ENCODE measurements at regions not wholly inside any gene's neighbourhood (a gene's known extent, or its start where the extent isn't known, plus 50 kb on each side); places are given as distances from the start of the nearest gene placed in this dataset.
A peak's percentile ranks its signal among the peaks of the same experiment; 100 is the strongest.

DNA sequence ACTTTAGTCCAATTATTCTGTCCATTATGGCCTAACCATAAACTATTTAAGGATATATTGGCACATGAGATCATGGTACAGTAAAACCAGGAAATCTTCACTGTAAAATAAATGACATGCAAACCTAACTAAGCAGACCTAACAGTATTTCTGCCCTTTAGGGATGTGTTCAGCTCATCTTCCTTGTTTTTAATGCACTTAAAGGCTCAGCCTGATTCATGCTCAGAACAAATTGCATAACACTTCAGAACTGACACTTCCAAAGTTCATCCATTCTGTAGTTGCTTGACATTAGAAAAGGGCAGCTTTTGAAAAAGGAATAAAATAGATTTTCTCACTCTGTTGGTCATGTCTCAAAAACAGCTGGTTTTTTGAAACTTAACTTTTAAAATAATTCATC lies 708.5 kb downstream of the C12orf50 start:
- DNase-seq = no peak

- DNase-seq = peak; percentile 9
Measured at GRCh38 chr12:87317302-87317701, 711.9 kb downstream of the C12orf50 start.

DNA sequence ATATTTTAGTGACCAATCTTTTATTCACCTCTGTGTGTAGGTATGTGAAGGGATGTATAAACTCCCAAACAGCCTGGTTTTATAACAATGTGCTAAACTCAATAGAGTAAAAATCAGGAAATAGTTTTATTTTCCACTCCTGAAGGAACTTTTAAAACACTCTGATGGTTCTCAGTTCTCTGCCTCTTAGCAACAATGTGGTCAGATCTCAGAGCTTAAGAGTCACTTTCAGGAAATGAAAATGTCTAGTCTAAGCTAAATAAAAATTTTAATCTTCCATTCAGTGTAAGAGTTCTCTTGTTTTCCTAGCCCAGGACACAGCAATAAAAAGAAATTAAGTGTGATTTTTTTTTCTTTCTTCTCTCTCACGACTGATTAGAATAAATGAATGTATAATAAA lies 718.0 kb downstream of the C12orf50 start:
- no peak for DNase-seq

- no peak for DNase-seq
Measured at GRCh38 chr12:87310126-87310525, 719.1 kb downstream of the C12orf50 start.

- peak; percentile 4 for DNase-seq
Measured at GRCh38 chr12:87305481-87305880, 723.7 kb downstream of the C12orf50 start.

DNA sequence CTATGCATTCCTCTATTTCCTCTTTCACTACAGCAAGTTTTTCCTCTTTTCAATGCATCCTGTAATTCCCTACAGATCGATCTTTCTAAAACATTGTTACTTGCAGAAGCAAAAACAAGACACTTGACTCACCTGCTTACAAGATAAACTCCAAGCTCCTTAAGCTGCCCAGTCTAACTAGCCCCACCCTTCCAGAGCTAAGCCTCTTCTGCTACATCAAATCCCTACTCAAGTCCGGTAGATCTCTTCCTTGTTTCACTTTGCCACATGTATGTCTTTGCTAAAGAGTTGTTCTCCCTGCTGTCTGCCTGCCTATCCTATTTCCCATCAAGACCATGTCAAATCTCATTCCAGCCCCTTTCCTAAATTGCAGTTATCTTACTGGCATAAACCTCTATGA lies 724.8 kb downstream of the C12orf50 start:
- no peak for DNase-seq

- DNase-seq = no peak
Measured at GRCh38 chr12:87303396-87304012, 725.7 kb downstream of the C12orf50 start.

- DNase-seq = no peak
Measured at GRCh38 chr12:87302126-87302745, 727.0 kb downstream of the C12orf50 start.

GRCh38 chr12:87290505-87290904 lies 738.7 kb downstream of the C12orf50 start:
- DNase-seq = no peak

DNA sequence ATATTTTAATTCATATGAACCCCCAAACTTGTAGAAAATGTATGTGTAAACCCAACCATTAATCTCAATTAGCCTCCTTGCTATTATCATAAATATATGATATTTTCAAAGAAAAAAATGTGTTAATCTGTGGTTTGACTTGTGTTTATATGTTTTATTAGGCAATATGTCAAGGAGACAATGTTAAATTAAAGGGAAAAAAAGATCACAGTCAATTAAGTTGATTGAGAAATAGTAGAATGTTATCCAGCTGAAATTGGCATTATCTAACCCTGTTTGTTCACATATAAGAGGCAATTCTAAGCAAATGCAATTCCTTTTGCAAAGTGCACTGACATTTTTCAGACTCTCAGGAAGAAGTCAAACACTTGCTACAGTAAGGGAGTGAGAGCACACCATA lies 745.3 kb downstream of the C12orf50 start:
- no peak for DNase-seq

DNA sequence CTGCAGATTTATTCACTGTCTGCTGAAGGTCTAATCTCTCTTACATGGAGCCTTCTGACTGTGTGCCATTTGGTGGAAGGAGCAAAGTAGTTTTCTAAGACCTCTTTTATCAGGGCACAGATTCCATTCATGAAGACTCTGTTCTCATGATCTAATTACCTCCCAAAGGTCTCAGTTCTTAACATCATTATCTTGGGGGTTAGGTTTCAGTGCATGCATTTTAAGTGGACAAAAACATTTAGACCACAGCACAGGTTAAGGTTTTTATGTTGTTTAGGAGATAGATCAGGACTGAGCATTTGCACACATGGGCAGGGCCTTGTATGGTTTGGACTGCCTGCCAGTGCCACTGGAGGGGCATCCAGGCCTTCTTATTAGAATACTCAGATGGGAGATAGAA lies 746.1 kb downstream of the C12orf50 start:
- no peak for DNase-seq

DNA sequence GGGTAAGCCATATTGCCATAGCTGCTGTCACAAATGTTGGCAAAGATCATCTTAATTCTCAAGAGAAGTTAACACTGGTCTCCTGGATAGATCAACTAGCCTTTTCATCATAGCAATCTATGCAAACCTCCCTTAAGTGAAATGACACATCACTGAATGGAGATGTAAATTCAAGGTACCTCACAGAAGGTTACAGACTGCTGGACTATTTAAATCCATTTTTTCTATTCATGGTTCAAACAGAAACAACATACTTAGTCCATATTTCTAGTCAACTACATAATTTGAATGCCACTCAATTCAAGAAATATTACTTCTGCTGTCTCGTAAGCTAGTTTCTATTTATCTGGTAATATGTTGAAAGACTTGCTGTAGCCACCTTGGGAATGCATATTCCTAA lies 748.3 kb downstream of the C12orf50 start:
- no peak for DNase-seq

DNA sequence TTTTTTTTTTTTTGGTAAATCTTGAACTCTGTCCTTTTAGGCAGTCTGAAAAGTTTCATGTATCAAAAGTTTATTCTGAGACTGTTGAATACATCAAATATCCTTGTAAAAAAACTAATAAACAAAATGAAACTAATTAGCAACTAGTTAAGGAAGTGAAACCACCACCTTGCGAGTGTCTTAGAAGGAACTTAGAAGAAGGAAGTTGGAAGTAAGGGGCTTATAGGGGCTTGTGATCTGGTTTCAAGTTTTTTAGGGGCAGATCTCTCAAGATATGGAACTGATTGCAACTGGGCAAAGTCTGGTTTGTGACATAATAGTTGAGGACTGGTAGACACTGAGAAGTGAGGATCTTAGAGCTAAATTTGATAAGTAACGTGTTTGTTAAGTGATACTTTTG lies 748.8 kb downstream of the C12orf50 start:
- DNase-seq = no peak

DNA sequence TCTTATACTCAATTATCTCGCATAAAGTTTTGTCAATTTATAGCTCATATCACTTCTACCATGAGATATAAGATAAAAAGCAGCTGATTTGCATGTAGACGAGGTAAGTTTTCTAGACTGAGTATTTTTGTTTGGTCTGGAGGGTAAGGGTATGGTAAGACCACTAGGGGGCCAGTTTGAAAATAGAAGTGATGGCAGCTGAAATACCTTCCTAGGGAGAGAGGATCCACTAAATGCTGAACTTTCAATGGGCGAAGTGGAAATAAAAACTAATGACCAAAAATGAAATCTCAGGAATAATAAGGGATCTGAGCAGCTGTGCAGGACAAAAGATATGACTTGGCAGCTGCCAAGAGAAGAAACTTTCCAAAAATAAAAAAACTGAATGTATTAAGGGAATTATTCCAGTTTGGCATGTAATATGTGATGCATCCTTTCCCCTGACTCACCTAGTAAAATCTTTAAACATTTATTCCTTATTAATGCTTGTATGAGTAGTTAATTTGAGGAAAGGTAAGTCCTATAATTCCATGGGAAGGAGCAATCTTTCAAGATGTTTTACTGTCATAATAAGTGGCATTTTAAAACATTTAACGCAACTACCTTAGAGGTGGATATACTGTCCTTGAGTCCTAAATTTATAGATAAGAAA lies 754.5 kb downstream of the C12orf50 start:
- peak; percentile 60 for DNase-seq

DNA sequence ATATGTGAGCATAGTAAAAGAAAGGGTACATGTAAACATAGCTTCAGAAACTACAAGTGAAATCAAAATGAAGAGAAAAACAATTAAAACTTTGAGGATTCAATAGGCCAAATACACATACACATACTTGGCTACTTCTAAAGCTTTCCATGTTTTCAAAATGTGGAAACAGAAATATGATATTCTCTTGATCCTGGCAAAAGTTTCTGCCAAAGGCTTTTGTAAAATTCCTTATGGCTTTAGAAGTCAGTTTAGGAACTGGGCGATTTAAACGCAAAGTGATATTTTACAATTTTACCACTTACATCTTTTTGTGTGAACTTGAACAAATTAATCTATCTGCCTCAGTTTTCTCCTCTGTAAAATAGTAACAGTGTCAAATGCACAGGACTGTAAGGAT lies 756.4 kb downstream of the C12orf50 start:
- DNase-seq = no peak

GRCh38 chr12:87270919-87271318 lies 758.3 kb downstream of the C12orf50 start:
- DNase-seq = no peak

DNA sequence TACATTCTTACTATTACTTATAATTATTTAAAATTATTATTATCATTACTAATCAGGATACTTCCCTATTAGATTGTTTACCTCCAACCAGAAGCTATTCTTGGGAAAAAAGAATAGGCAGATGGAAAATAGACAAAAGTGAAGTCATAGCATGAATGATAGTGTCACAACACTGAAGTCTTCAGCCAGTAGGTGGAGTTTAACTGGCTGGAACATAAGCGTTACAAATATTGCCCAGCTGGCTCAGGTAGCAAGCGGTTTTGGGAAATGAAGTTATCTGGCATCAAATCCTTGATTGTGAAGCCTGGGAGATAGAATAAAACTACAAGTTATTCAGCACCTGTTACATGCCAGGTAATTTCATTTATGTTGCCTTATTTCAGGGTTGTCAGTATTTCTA lies 762.9 kb downstream of the C12orf50 start:
- DNase-seq = peak; percentile 32

DNA sequence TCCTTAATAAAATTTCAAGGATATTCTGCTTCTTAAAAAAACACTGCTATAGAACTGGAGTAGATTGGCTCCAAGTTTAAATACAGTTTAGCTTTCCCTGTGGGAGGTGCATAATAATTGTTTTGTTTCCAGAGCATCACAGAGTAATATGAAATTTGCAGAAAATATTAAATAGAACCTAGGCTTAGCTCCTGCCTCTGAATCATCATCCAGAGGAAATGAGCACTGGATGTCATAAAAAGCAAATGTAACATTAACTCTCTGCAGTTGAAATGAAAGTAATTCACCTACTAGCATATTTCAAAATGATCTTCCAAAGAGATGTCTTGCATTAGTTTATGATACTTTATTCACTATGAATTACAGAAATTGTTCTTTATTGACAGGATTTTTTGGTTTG lies 769.8 kb downstream of the C12orf50 start:
- no peak for DNase-seq

DNA sequence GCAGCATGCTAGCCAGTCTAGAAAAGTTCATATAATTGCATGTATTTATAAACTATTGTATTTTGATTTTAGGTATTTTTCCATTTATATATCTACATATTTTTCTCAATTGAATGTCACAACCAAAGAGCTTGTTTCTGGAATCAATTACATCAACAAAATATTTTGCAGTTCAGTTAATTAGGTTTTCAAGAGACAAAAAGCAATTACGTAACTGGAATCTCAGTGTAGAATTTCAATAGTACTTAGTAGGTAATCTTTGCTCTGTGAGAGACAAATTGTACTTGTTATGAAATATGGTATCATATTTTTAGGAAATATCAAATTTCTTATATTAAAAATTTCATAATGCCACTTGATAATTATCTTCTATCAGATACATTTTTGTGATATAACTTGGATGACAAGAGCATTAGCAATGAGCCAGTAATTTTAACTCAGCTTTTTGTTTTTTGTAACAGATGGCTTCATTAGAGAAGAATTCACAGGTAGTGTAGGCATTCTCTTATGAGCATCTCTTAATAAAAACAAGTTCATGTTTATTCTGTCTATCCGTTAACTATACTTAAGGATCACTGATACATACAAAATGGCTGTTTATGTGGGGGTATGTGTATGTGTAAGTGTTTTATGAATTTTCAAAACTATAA lies 774.7 kb downstream of the C12orf50 start:
- peak; percentile 10 for DNase-seq

DNA sequence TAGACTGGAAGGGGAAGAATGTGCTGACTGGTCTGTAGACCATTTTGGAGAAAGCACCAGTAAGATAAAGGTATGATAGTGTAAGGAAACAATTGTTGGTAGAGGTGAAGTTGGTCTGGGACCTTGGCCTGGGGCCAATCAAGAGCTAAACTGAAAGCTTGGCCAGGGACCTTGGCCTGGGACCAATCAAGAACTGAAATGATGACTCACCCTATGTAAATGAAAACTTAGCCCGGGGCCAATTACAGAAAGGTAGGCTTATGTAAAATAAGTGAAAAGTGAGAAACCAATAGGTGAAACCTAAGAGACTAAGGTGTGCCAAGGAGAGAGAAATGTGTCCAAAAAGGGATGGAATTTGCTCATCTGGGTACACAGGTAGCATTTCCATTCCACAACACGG lies 776.0 kb downstream of the C12orf50 start:
- DNase-seq = peak; percentile 72

DNA sequence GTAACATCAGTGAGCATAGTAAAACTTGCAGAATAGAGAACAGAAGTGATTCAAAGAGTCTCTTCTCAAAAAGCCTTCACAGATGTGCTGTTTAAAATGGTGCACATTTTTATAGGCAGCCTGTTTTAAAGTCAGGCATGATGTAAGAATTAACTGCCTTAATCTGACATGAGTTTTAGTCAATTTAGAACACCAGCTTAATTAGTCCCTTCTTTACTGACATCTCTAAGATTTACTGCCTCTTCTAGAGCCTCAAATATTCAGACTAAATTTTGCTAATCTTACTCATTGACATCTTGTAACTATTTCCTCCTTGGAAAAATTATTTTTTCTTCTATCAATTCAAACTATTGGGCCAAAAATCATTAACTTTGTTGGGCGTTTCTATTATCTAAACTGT lies 782.5 kb downstream of the C12orf50 start:
- peak; percentile 61 for DNase-seq

- DNase-seq = no peak
Measured at GRCh38 chr12:87238466-87238865, 790.7 kb downstream of the C12orf50 start.

GRCh38 chr12:87234898-87235297 lies 794.3 kb downstream of the C12orf50 start:
- no peak for DNase-seq

GRCh38 chr12:87233671-87234070 lies 795.5 kb downstream of the C12orf50 start:
- DNase-seq = peak; percentile 29

Measured in NCI-H69 (cell line).